Gastrocnemius medialis (tissue), 4 donors: ENCODE measurements at regions not wholly inside any gene's neighbourhood (a gene's known extent, or its start where the extent isn't known, plus 50 kb on each side); places are given as distances from the start of the nearest gene placed in this dataset.

Experiments
- CTCF ChIP-seq, 5 experiments: fragments of 450-650 bp in 3 of 5; fragments of 200-600 bp in 2 of 5; sonication (generic) in 2 of 5; IDR thresholded peaks in 4 of 5; conservative IDR thresholded peaks in 1 of 5; 1 replicate in 4 of 5; 2 replicates in 1 of 5; pipeline ENCODE4 v1.5.1; 2016 to 2019; ENCODE audit warnings: antibody characterized with exemption in 5 of 5, mild to moderate bottlenecking in 3 of 5, moderate library complexity in 3 of 5
- POLR2A ChIP-seq, 2 donors: fragments of 450-650 bp; IDR thresholded peaks; one replicate each; pipeline ENCODE4 v1.6.1; 2017; ENCODE audit warnings: antibody characterized with exemption in 2 of 2, mild to moderate bottlenecking in 2 of 2, moderate library complexity in 2 of 2

GRCh38 chr15:62750471-62750870 lies 292.1 kb upstream of the TPM1 start:
- TF ChIP-seq POLR2A (IDR thresholded peaks at IDR 0.05) (no peak), CTCF (IDR thresholded peaks at IDR 0.05 in 4 of 5, conservative IDR thresholded peaks at IDR 0.05 in 1 of 5) (no peak)
